ENCODE measurements at regions not wholly inside any gene's neighbourhood (a gene's known extent, or its start where the extent isn't known, plus 50 kb on each side); places are given as distances from the start of the nearest gene placed in this dataset.

GRCh38 chr6:8195040-8195713, 92.8 kb upstream of the EEF1E1 start:
- H2AFZ ChIP-seq (ENCODE audit: low read depth, low read length), result peak overlapping the region; percentile 3
- H3K9me3 Mint-ChIP-seq (ENCODE audit: unreplicated experiment), result peaks cover 1% of the 10 kb centered on the region
- H3K9me3 ChIP-seq (ENCODE audit: insufficient read depth, low read depth, low read length), result no peaks in the 10 kb centered on the region

GRCh38 chr6:8194490-8194889, 92.1 kb upstream of the EEF1E1 start:
- no peak for TF ChIP-seq CTCF (IDR thresholded peaks at IDR 0.05; ENCODE audit: insufficient read depth, low read depth, low read length)
- TF ChIP-seq EZH2 (IDR thresholded peaks at IDR 0.05; ENCODE audit: insufficient read depth, low read length), result no peak
- H3K27me3 ChIP-seq (ENCODE audit: insufficient read depth, low read length), result no peaks in the 10 kb centered on the region
- peak overlapping the region; percentile 19 for H3K9ac ChIP-seq (ENCODE audit: low read length)
- peak overlapping the region; percentile 3 for H2AFZ ChIP-seq (ENCODE audit: low read depth, low read length)
- H3K4me1 Mint-ChIP-seq (ENCODE audit: low read depth, unreplicated experiment), result peaks cover 13% of the 10 kb centered on the region
- H3K36me3 Mint-ChIP-seq (ENCODE audit: low read depth, unreplicated experiment), result no peaks in the 10 kb centered on the region
- no peaks in the 10 kb centered on the region for H3K79me2 ChIP-seq (ENCODE audit: insufficient read depth, low read length)
- H3K27me3 Mint-ChIP-seq (ENCODE audit: low read depth, unreplicated experiment), result no peaks in the 10 kb centered on the region
- peaks cover 1% of the 10 kb centered on the region for H3K9me3 Mint-ChIP-seq (ENCODE audit: unreplicated experiment)
- no peak for FAIRE-seq
- H4K20me1 ChIP-seq (ENCODE audit: insufficient read depth, low read length), result no peaks in the 10 kb centered on the region
- H3K4me3 Mint-ChIP-seq (ENCODE audit: unreplicated experiment), result no peak overlapping the region
- no peak overlapping the region for H3K4me3 ChIP-seq (ENCODE audit: insufficient read depth, low read depth, low read length)
- H3K9me3 ChIP-seq (ENCODE audit: insufficient read depth, low read depth, low read length), result no peaks in the 10 kb centered on the region
- peak overlapping the region; percentile 55 for H3K27ac Mint-ChIP-seq (ENCODE audit: unreplicated experiment)
- peaks cover 12% of the 10 kb centered on the region for H3K4me1 ChIP-seq (ENCODE audit: insufficient read depth, low read length)
- H3K36me3 ChIP-seq (ENCODE audit: insufficient read depth, low read length), result no peaks in the 10 kb centered on the region
- peak overlapping the region; percentile 2 for H3K4me2 ChIP-seq (ENCODE audit: low read length)
- peak overlapping the region; percentile 47 for H3K27ac ChIP-seq (ENCODE audit: low read depth, low read length)
- peak; percentile 22 for DNase-seq (ENCODE audit: low read depth)

More at GRCh38 chr6:8195040-8195713, 92.8 kb upstream of the EEF1E1 start:
- H3K4me2 ChIP-seq (ENCODE audit: low read length), result peak overlapping the region; percentile 2
- H3K4me3 ChIP-seq (ENCODE audit: insufficient read depth, low read depth, low read length), result no peak overlapping the region
- DNase-seq (ENCODE audit: low read depth), result no peak
- no peaks in the 10 kb centered on the region for H3K27me3 ChIP-seq (ENCODE audit: insufficient read depth, low read length)
- Mint-ChIP-seq H3K4me3 (ENCODE audit: unreplicated experiment) (no peak overlapping the region), H3K4me1 (ENCODE audit: low read depth, unreplicated experiment) (peaks cover 13% of the 10 kb centered on the region), H3K27ac (ENCODE audit: unreplicated experiment) (peak overlapping the region; percentile 55), H3K27me3 (ENCODE audit: low read depth, unreplicated experiment) (no peaks in the 10 kb centered on the region), H3K36me3 (ENCODE audit: low read depth, unreplicated experiment) (no peaks in the 10 kb centered on the region)
- peak overlapping the region; percentile 19 for H3K9ac ChIP-seq (ENCODE audit: low read length)
- H4K20me1 ChIP-seq (ENCODE audit: insufficient read depth, low read length), result no peaks in the 10 kb centered on the region
- H3K4me1 ChIP-seq (ENCODE audit: insufficient read depth, low read length), result peaks cover 12% of the 10 kb centered on the region
- TF ChIP-seq EZH2 (IDR thresholded peaks at IDR 0.05; ENCODE audit: insufficient read depth, low read length) (no peak), CTCF (IDR thresholded peaks at IDR 0.05; ENCODE audit: insufficient read depth, low read depth, low read length) (peak; percentile 28)
- peak; percentile 59 for FAIRE-seq
- H3K27ac ChIP-seq (ENCODE audit: low read depth, low read length), result peak overlapping the region; percentile 47
- H3K79me2 ChIP-seq (ENCODE audit: insufficient read depth, low read length), result no peaks in the 10 kb centered on the region
- no peaks in the 10 kb centered on the region for H3K36me3 ChIP-seq (ENCODE audit: insufficient read depth, low read length)

- Mint-ChIP-seq H3K36me3 (ENCODE audit: low read depth, unreplicated experiment) (no peaks in the 10 kb centered on the region), H3K27ac (ENCODE audit: unreplicated experiment) (no peak overlapping the region), H3K4me1 (ENCODE audit: low read depth, unreplicated experiment) (peaks cover 13% of the 10 kb centered on the region), H3K9me3 (ENCODE audit: unreplicated experiment) (peaks cover 1% of the 10 kb centered on the region), H3K4me3 (ENCODE audit: unreplicated experiment) (no peak overlapping the region), H3K27me3 (ENCODE audit: low read depth, unreplicated experiment) (no peaks in the 10 kb centered on the region)
- H3K27me3 ChIP-seq (ENCODE audit: insufficient read depth, low read length), result no peaks in the 10 kb centered on the region
- H4K20me1 ChIP-seq (ENCODE audit: insufficient read depth, low read length), result no peaks in the 10 kb centered on the region
- H3K36me3 ChIP-seq (ENCODE audit: insufficient read depth, low read length), result no peaks in the 10 kb centered on the region
- peak overlapping the region; percentile 47 for H3K27ac ChIP-seq (ENCODE audit: low read depth, low read length)
- no peak overlapping the region for H3K4me3 ChIP-seq (ENCODE audit: insufficient read depth, low read depth, low read length)
- DNase-seq (ENCODE audit: low read depth) (peak; percentile 69), FAIRE-seq (no peak)
- no peak overlapping the region for H3K4me2 ChIP-seq (ENCODE audit: low read length)
- no peak overlapping the region for H3K9ac ChIP-seq (ENCODE audit: low read length)
- no peak overlapping the region for H2AFZ ChIP-seq (ENCODE audit: low read depth, low read length)
- no peaks in the 10 kb centered on the region for H3K9me3 ChIP-seq (ENCODE audit: insufficient read depth, low read depth, low read length)
- no peak for TF ChIP-seq CTCF (IDR thresholded peaks at IDR 0.05; ENCODE audit: insufficient read depth, low read depth, low read length)
- TF ChIP-seq EZH2 (IDR thresholded peaks at IDR 0.05; ENCODE audit: insufficient read depth, low read length), result no peak
- peaks cover 12% of the 10 kb centered on the region for H3K4me1 ChIP-seq (ENCODE audit: insufficient read depth, low read length)
- no peaks in the 10 kb centered on the region for H3K79me2 ChIP-seq (ENCODE audit: insufficient read depth, low read length)
Observed at GRCh38 chr6:8193541-8193940, 91.2 kb upstream of the EEF1E1 start.

All from astrocyte (in vitro differentiated cells and primary cell).